Progenitor cell of endocrine pancreas (in vitro differentiated cells): ENCODE measurements at regions not wholly inside any gene's neighbourhood (a gene's known extent, or its start where the extent isn't known, plus 50 kb on each side); places are given as distances from the start of the nearest gene placed in this dataset.

Source experiments
- DNase-seq: peaks from one replicate; pipeline ENCODE4 v3.0.0; 2021; ENCODE audit warnings: low spot score; ENCODE audit not compliant: unreplicated experiment
- H3K27ac Mint-ChIP-seq: 2 replicates; pipeline ENCODE4 v1.8.0; 2021; ENCODE audit warnings: mild to moderate bottlenecking, moderate library complexity, mixed read lengths
- H3K27me3 Mint-ChIP-seq: 2 replicates; pipeline ENCODE4 v1.8.0; 2021; ENCODE audit warnings: mixed read lengths
- H3K36me3 Mint-ChIP-seq: 2 replicates; pipeline ENCODE4 v1.8.0; 2022; ENCODE audit warnings: mixed read lengths; ENCODE audit not compliant: insufficient read depth
- H3K4me1 Mint-ChIP-seq: 2 replicates; pipeline ENCODE4 v1.8.0; 2021; ENCODE audit warnings: low read depth, mixed read lengths
- H3K4me3 Mint-ChIP-seq: 2 replicates; pipeline ENCODE4 v1.8.0; 2021; ENCODE audit warnings: low read depth, mild to moderate bottlenecking, moderate library complexity, mixed read lengths
- H3K9me3 Mint-ChIP-seq: 2 replicates; pipeline ENCODE4 v1.8.0; 2021; ENCODE audit warnings: low read depth, mixed read lengths
- CTCF ChIP-seq: fragments of 200-600 bp; sonication (generic); IDR thresholded peaks from one replicate; pipeline ENCODE4 v1.5.0; 2021; ENCODE audit warnings: antibody characterized with exemption, mild to moderate bottlenecking; ENCODE audit not compliant: unreplicated experiment

GRCh38 chr19:28534766-28535351 is 678.1 kb downstream of the UQCRFS1 start:
- Mint-ChIP-seq H3K36me3 (no peaks in the 10 kb centered on the region), H3K4me3 (no peak overlapping the region), H3K27me3 (no peaks in the 10 kb centered on the region), H3K27ac (no peak overlapping the region), H3K4me1 (no peaks in the 10 kb centered on the region), H3K9me3 (peaks cover 10% of the 10 kb centered on the region)
- TF ChIP-seq CTCF: no peak
- no peak for DNase-seq

- Mint-ChIP-seq H3K4me1 (no peaks in the 10 kb centered on the region), H3K36me3 (no peaks in the 10 kb centered on the region), H3K27ac (no peak overlapping the region), H3K4me3 (no peak overlapping the region), H3K9me3 (peaks cover 5% of the 10 kb centered on the region), H3K27me3 (no peaks in the 10 kb centered on the region)
- no peak for DNase-seq
- TF ChIP-seq CTCF: no peak
Observed at GRCh38 chr19:28532765-28533341, 680.1 kb downstream of the UQCRFS1 start.

- no peak for DNase-seq
- H3K4me1 Mint-ChIP-seq: no peaks in the 10 kb centered on the region
- peaks cover 1% of the 10 kb centered on the region for H3K9me3 Mint-ChIP-seq
- no peak overlapping the region for H3K4me3 Mint-ChIP-seq
- no peaks in the 10 kb centered on the region for H3K36me3 Mint-ChIP-seq
- no peak overlapping the region for H3K27ac Mint-ChIP-seq
- H3K27me3 Mint-ChIP-seq: no peaks in the 10 kb centered on the region
- TF ChIP-seq CTCF: no peak
Observed at GRCh38 chr19:28531979-28532378, 681.0 kb downstream of the UQCRFS1 start.

- TF ChIP-seq CTCF: no peak
- DNase-seq: no peak
Observed at GRCh38 chr19:28530406-28531035, 682.4 kb downstream of the UQCRFS1 start.

GRCh38 chr19:28526038-28526437 is 686.9 kb downstream of the UQCRFS1 start:
- no peak for TF ChIP-seq CTCF
- DNase-seq: no peak
- Mint-ChIP-seq H3K27ac (no peak overlapping the region), H3K27me3 (no peaks in the 10 kb centered on the region), H3K4me3 (no peak overlapping the region), H3K4me1 (no peaks in the 10 kb centered on the region), H3K36me3 (no peaks in the 10 kb centered on the region), H3K9me3 (peaks cover 3% of the 10 kb centered on the region)

More at GRCh38 chr19:28530406-28531035, 682.4 kb downstream of the UQCRFS1 start:
- Mint-ChIP-seq H3K27ac (no peak overlapping the region), H3K9me3 (peaks cover 3% of the 10 kb centered on the region), H3K4me1 (no peaks in the 10 kb centered on the region), H3K4me3 (no peak overlapping the region), H3K27me3 (no peaks in the 10 kb centered on the region), H3K36me3 (no peaks in the 10 kb centered on the region)
